Prostate gland (tissue), 2 donors: ENCODE measurements at regions not wholly inside any gene's neighbourhood (a gene's known extent, or its start where the extent isn't known, plus 50 kb on each side); places are given as distances from the start of the nearest gene placed in this dataset.

Source experiments
- DNase-seq: peaks from one replicate; pipeline ENCODE4 v3.0.0-alpha.2; 2019; ENCODE audit warnings: low spot score
- H3K27ac ChIP-seq, 2 donors: fragments of 200-600 bp; sonication (generic); 2 replicates each; pipeline ENCODE4 v1.5.1; 2017 to 2019
- H3K27me3 ChIP-seq: fragments of 200-600 bp; sonication (generic); replicated peaks from 2 replicates; pipeline ENCODE4 v1.5.1; 2019; ENCODE audit not compliant: insufficient read depth
- H3K36me3 ChIP-seq, 2 donors: fragments of 200-600 bp; sonication (generic); 1 replicate in 1 of 2; 2 replicates in 1 of 2; pipeline versions ENCODE4 v1.5.1 to v1.8.1; 2017 to 2019
- H3K4me1 ChIP-seq: fragments of 200-600 bp; sonication (generic); replicated peaks from 2 replicates; pipeline ENCODE4 v1.5.1; 2019
- H3K4me3 ChIP-seq, 2 donors: fragments of 200-600 bp; sonication (generic); 2 replicates each; pipeline ENCODE4 v1.5.1; 2017 to 2019
- H3K9me3 ChIP-seq: fragments of 200-600 bp; sonication (generic); 2 replicates; pipeline ENCODE4 v1.5.1; 2017
- POLR2A ChIP-seq: fragments of 450-650 bp; IDR thresholded peaks from one replicate; pipeline ENCODE4 v1.6.1; 2016; ENCODE audit warnings: antibody characterized with exemption, mild to moderate bottlenecking
- POLR2AphosphoS5 ChIP-seq: sonication (generic); formaldehyde crosslinking; IDR thresholded peaks from one replicate; pipeline ENCODE4 v1.6.1; 2017; ENCODE audit warnings: antibody characterized with exemption
- WGBS: methylation state at CpG from one replicate; pipeline ENCODE4 v1.1.5; 2018; 5-methylcytosine and 5-hydroxymethylcytosine counted together
- intact Hi-C: fragments of 100-400 bp; cut with DNase I; formaldehyde crosslinking; loops from one replicate; pipeline ENCODE4 v1.14.2; 2022
- TF ChIP-seq, protein P1 (sequence below), 4 experiments: fragments of 200-600 bp in 2 of 4; fragments of 450-650 bp in 2 of 4; sonication (generic) in 2 of 4; IDR thresholded peaks; 1 replicate in 3 of 4; 2 replicates in 1 of 4; pipeline ENCODE4 v1.5.1; 2016 to 2019; ENCODE audit warnings: antibody characterized with exemption in 4 of 4, mild to moderate bottlenecking in 2 of 4, moderate library complexity in 2 of 4

- WGBS, result 72% methylated on average over 6 of the region's 6 CpGs
- H3K27me3 ChIP-seq, result no peaks in the 10 kb centered on the region
- H3K4me3 ChIP-seq, result no peak overlapping the region
- H3K36me3 ChIP-seq, result no peaks in the 10 kb centered on the region
- no peak for DNase-seq
- intact Hi-C loops, result no loop called here
- H3K27ac ChIP-seq, result no peak overlapping the region
- H3K9me3 ChIP-seq, result no peaks in the 10 kb centered on the region
- H3K4me1 ChIP-seq, result no peaks in the 10 kb centered on the region
- TF ChIP-seq POLR2A (no peak), POLR2AphosphoS5 (no peak)
- TF ChIP-seq, protein P1, sequence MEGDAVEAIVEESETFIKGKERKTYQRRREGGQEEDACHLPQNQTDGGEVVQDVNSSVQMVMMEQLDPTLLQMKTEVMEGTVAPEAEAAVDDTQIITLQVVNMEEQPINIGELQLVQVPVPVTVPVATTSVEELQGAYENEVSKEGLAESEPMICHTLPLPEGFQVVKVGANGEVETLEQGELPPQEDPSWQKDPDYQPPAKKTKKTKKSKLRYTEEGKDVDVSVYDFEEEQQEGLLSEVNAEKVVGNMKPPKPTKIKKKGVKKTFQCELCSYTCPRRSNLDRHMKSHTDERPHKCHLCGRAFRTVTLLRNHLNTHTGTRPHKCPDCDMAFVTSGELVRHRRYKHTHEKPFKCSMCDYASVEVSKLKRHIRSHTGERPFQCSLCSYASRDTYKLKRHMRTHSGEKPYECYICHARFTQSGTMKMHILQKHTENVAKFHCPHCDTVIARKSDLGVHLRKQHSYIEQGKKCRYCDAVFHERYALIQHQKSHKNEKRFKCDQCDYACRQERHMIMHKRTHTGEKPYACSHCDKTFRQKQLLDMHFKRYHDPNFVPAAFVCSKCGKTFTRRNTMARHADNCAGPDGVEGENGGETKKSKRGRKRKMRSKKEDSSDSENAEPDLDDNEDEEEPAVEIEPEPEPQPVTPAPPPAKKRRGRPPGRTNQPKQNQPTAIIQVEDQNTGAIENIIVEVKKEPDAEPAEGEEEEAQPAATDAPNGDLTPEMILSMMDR (IDR thresholded peaks at IDR 0.05), result no peak
These were observed 385.3 kb upstream of the WWC1 start for GRCh38 chr5:167905919-167906853.

DNA sequence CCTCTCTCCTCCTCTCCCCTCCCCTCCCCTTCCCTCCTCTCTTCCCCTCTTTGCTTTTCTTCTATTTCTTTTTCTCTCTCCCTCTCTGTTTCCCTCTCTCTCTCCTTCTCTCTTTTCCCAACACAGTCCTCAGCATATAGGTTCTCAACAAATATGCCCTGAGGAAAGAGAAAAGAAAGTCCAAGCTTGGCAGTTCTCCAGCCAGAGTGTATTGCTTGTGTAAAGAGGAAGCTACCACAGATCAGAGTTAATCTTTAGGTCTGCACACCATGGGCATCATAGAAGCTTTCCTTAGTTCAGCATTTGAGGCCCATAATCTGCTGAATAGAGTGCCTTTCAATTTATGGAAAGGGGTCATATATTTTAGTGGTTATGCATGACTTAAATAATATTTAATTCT is 382.8 kb upstream of the WWC1 start:
- H3K9me3 ChIP-seq, result no peaks in the 10 kb centered on the region
- intact Hi-C loops, result no loop called here
- DNase-seq, result no peak
- H3K27me3 ChIP-seq, result no peaks in the 10 kb centered on the region
- no peaks in the 10 kb centered on the region for H3K4me1 ChIP-seq
- H3K36me3 ChIP-seq, result no peaks in the 10 kb centered on the region
- H3K27ac ChIP-seq, result no peak overlapping the region
- H3K4me3 ChIP-seq, result no peak overlapping the region
- TF ChIP-seq POLR2AphosphoS5, result no peak
- TF ChIP-seq, protein P1 (IDR thresholded peaks at IDR 0.05), result no peak
- TF ChIP-seq POLR2A, result no peak

DNA sequence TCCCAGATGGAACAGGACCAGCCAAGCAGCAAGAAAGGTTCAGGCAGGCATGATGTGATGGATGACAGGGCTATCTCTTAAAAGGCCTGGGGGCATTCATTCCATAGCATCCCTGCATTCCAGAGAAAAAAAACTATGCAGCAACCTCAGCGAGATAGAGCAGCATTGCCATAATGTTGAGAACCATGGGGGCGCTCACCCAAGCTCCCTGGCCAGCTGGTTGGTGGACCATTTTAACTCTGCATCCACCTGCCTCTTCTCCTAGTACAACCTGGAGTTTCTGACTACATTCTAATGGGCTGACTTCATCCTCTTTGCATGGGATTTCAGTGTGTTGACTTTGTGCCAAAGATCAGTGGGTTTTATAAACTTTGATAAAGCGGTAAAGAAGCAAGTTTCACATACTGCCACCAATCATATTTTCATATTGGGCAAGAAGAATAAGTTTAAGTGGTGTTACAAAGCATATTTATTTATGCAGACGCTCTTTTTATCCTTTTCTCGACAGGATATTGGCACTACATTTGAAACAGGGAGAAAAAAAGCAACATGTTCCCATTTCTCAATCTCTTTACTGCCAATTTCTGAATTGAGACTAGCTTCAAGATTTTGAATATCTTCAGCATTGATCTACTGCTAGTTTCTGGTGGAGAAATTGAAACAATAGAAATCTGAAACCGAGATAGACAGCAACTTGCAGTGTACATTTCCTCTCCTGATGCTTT is 378.3 kb upstream of the WWC1 start:
- no peaks in the 10 kb centered on the region for H3K36me3 ChIP-seq
- no peaks in the 10 kb centered on the region for H3K27me3 ChIP-seq
- H3K9me3 ChIP-seq, result no peaks in the 10 kb centered on the region
- intact Hi-C loops, result no loop called here
- no peak overlapping the region for H3K4me3 ChIP-seq
- DNase-seq, result no peak
- no peaks in the 10 kb centered on the region for H3K4me1 ChIP-seq
- H3K27ac ChIP-seq, result no peak overlapping the region
- TF ChIP-seq, protein P1 (IDR thresholded peaks at IDR 0.05), result no peak
- TF ChIP-seq POLR2A (no peak), POLR2AphosphoS5 (no peak)
- WGBS, result 44% methylated on average over 6 of the region's 6 CpGs

DNA sequence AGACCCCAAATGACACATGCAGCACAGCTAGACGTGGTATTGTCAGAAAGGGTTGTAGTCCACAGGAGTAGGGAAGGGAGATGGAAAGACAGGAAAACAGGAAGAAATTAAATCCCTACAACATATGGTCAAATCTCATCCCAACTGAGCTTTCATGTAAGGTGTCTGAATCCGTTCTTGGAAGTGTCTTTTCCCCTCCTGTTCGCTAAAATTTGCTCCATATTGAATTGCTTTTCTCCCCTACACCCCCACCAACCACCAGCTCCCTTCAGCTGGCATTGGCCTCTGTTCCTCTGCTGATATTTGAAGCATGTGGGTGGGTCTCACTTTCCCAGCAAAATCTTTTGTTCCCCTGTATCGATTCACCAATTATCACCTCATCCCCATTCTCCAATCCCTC is 376.2 kb upstream of the WWC1 start:
- H3K4me1 ChIP-seq, result no peaks in the 10 kb centered on the region
- H3K4me3 ChIP-seq, result no peak overlapping the region
- TF ChIP-seq POLR2A (no peak), POLR2AphosphoS5 (no peak)
- TF ChIP-seq, protein P1 (IDR thresholded peaks at IDR 0.05), result no peak
- no peaks in the 10 kb centered on the region for H3K36me3 ChIP-seq
- no peak for DNase-seq
- H3K27me3 ChIP-seq, result no peaks in the 10 kb centered on the region
- no peaks in the 10 kb centered on the region for H3K9me3 ChIP-seq
- WGBS, result 95% methylated on average over 4 of the region's 4 CpGs
- no peak overlapping the region for H3K27ac ChIP-seq
- intact Hi-C loops, result no loop called here
